ENCODE measurements at regions not wholly inside any gene's neighbourhood (a gene's known extent, or its start where the extent isn't known, plus 50 kb on each side); places are given as distances from the start of the nearest gene placed in this dataset.

GRCh38 chr2:4828682-4829374 lies 863.4 kb upstream of the SOX11 start:
- DNase-seq (ENCODE audit: low read depth), result no peak
- no peak overlapping the region for H3K4me3 ChIP-seq (ENCODE audit: low read depth, low read length)
- TF ChIP-seq CTCF (conservative IDR thresholded peaks at IDR 0.05; ENCODE audit: low read depth, low read length), result no peak

- no peak for TF ChIP-seq CTCF (conservative IDR thresholded peaks at IDR 0.05; ENCODE audit: low read depth, low read length)
- no peak for DNase-seq (ENCODE audit: low read depth)
- no peak overlapping the region for H3K4me3 ChIP-seq (ENCODE audit: low read depth, low read length)
Observed at GRCh38 chr2:4831751-4832150, 860.4 kb upstream of the SOX11 start.

GRCh38 chr2:4832642-4833041 lies 859.5 kb upstream of the SOX11 start:
- DNase-seq (ENCODE audit: low read depth), result no peak
- TF ChIP-seq CTCF (conservative IDR thresholded peaks at IDR 0.05; ENCODE audit: low read depth, low read length), result no peak
- no peak overlapping the region for H3K4me3 ChIP-seq (ENCODE audit: low read depth, low read length)

GRCh38 chr2:4838626-4839025 lies 853.6 kb upstream of the SOX11 start:
- TF ChIP-seq CTCF (conservative IDR thresholded peaks at IDR 0.05; ENCODE audit: low read depth, low read length), result no peak
- H3K4me3 ChIP-seq (ENCODE audit: low read depth, low read length), result no peak overlapping the region
- DNase-seq (ENCODE audit: low read depth), result no peak

GRCh38 chr2:4840791-4841190 lies 851.4 kb upstream of the SOX11 start:
- H3K4me3 ChIP-seq (ENCODE audit: low read depth, low read length), result no peak overlapping the region
- no peak for DNase-seq (ENCODE audit: low read depth)
- TF ChIP-seq CTCF (conservative IDR thresholded peaks at IDR 0.05; ENCODE audit: low read depth, low read length), result no peak

- H3K4me3 ChIP-seq (ENCODE audit: low read depth, low read length), result no peak overlapping the region
- no peak for TF ChIP-seq CTCF (conservative IDR thresholded peaks at IDR 0.05; ENCODE audit: low read depth, low read length)
- DNase-seq (ENCODE audit: low read depth), result no peak
Observed at GRCh38 chr2:4844881-4845280, 847.3 kb upstream of the SOX11 start.

GRCh38 chr2:4862031-4862430 lies 830.2 kb upstream of the SOX11 start:
- no peak overlapping the region for H3K4me3 ChIP-seq (ENCODE audit: low read depth, low read length)
- TF ChIP-seq CTCF (conservative IDR thresholded peaks at IDR 0.05; ENCODE audit: low read depth, low read length), result no peak
- no peak for DNase-seq (ENCODE audit: low read depth)
